ENCODE measurements at regions not wholly inside any gene's neighbourhood (a gene's known extent, or its start where the extent isn't known, plus 50 kb on each side); places are given as distances from the start of the nearest gene placed in this dataset.
A peak's percentile ranks its signal among the peaks of the same experiment; 100 is the strongest.

DNA sequence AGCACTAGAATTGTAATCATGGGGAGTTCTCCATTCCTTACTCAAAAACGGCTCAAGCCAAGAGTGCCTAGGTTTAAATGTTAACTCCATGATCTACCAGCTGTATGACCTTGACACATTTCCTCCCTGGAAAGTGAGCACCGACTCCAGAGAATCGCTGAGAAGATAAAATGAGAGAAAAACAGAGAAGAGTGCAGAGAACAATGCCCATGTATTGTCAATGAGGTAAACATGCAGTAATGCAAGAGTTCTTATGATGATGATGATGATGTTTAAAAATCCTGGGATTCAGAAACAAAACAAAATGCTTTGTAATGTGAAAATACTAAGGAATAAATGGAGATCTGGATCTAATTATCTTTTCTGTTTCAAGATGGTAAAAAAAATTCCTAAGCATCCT lies 64.8 kb upstream of the BEND6 start (continued):
- TF ChIP-seq, protein P1, sequence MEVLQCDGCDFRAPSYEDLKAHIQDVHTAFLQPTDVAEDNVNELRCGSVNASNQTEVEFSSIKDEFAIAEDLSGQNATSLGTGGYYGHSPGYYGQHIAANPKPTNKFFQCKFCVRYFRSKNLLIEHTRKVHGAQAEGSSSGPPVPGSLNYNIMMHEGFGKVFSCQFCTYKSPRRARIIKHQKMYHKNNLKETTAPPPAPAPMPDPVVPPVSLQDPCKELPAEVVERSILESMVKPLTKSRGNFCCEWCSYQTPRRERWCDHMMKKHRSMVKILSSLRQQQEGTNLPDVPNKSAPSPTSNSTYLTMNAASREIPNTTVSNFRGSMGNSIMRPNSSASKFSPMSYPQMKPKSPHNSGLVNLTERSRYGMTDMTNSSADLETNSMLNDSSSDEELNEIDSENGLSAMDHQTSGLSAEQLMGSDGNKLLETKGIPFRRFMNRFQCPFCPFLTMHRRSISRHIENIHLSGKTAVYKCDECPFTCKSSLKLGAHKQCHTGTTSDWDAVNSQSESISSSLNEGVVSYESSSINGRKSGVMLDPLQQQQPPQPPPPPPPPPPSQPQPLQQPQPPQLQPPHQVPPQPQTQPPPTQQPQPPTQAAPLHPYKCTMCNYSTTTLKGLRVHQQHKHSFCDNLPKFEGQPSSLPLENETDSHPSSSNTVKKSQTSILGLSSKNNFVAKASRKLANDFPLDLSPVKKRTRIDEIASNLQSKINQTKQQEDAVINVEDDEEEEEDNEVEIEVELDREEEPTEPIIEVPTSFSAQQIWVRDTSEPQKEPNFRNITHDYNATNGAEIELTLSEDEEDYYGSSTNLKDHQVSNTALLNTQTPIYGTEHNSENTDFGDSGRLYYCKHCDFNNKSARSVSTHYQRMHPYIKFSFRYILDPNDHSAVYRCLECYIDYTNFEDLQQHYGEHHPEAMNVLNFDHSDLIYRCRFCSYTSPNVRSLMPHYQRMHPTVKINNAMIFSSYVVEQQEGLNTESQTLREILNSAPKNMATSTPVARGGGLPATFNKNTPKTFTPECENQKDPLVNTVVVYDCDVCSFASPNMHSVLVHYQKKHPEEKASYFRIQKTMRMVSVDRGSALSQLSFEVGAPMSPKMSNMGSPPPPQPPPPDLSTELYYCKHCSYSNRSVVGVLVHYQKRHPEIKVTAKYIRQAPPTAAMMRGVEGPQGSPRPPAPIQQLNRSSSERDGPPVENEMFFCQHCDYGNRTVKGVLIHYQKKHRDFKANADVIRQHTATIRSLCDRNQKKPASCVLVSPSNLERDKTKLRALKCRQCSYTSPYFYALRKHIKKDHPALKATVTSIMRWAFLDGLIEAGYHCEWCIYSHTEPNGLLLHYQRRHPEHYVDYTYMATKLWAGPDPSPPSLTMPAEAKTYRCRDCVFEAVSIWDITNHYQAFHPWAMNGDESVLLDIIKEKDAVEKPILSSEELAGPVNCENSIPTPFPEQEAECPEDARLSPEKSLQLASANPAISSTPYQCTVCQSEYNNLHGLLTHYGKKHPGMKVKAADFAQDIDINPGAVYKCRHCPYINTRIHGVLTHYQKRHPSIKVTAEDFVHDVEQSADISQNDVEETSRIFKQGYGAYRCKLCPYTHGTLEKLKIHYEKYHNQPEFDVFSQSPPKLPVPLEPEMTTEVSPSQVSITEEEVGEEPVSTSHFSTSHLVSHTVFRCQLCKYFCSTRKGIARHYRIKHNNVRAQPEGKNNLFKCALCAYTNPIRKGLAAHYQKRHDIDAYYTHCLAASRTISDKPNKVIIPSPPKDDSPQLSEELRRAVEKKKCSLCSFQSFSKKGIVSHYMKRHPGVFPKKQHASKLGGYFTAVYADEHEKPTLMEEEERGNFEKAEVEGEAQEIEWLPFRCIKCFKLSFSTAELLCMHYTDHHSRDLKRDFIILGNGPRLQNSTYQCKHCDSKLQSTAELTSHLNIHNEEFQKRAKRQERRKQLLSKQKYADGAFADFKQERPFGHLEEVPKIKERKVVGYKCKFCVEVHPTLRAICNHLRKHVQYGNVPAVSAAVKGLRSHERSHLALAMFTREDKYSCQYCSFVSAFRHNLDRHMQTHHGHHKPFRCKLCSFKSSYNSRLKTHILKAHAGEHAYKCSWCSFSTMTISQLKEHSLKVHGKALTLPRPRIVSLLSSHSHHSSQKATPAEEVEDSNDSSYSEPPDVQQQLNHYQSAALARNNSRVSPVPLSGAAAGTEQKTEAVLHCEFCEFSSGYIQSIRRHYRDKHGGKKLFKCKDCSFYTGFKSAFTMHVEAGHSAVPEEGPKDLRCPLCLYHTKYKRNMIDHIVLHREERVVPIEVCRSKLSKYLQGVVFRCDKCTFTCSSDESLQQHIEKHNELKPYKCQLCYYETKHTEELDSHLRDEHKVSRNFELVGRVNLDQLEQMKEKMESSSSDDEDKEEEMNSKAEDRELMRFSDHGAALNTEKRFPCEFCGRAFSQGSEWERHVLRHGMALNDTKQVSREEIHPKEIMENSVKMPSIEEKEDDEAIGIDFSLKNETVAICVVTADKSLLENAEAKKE (CRISPR knock-in tag; IDR thresholded peaks at IDR 0.05): no peak
- TF ChIP-seq, protein P2, sequence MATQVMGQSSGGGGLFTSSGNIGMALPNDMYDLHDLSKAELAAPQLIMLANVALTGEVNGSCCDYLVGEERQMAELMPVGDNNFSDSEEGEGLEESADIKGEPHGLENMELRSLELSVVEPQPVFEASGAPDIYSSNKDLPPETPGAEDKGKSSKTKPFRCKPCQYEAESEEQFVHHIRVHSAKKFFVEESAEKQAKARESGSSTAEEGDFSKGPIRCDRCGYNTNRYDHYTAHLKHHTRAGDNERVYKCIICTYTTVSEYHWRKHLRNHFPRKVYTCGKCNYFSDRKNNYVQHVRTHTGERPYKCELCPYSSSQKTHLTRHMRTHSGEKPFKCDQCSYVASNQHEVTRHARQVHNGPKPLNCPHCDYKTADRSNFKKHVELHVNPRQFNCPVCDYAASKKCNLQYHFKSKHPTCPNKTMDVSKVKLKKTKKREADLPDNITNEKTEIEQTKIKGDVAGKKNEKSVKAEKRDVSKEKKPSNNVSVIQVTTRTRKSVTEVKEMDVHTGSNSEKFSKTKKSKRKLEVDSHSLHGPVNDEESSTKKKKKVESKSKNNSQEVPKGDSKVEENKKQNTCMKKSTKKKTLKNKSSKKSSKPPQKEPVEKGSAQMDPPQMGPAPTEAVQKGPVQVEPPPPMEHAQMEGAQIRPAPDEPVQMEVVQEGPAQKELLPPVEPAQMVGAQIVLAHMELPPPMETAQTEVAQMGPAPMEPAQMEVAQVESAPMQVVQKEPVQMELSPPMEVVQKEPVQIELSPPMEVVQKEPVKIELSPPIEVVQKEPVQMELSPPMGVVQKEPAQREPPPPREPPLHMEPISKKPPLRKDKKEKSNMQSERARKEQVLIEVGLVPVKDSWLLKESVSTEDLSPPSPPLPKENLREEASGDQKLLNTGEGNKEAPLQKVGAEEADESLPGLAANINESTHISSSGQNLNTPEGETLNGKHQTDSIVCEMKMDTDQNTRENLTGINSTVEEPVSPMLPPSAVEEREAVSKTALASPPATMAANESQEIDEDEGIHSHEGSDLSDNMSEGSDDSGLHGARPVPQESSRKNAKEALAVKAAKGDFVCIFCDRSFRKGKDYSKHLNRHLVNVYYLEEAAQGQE (IDR thresholded peaks at IDR 0.05; ENCODE audit: unreplicated experiment): no peak
- TF ChIP-seq, protein P3, sequence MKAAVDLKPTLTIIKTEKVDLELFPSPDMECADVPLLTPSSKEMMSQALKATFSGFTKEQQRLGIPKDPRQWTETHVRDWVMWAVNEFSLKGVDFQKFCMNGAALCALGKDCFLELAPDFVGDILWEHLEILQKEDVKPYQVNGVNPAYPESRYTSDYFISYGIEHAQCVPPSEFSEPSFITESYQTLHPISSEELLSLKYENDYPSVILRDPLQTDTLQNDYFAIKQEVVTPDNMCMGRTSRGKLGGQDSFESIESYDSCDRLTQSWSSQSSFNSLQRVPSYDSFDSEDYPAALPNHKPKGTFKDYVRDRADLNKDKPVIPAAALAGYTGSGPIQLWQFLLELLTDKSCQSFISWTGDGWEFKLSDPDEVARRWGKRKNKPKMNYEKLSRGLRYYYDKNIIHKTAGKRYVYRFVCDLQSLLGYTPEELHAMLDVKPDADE (IDR thresholded peaks at IDR 0.05): no peak

DNA sequence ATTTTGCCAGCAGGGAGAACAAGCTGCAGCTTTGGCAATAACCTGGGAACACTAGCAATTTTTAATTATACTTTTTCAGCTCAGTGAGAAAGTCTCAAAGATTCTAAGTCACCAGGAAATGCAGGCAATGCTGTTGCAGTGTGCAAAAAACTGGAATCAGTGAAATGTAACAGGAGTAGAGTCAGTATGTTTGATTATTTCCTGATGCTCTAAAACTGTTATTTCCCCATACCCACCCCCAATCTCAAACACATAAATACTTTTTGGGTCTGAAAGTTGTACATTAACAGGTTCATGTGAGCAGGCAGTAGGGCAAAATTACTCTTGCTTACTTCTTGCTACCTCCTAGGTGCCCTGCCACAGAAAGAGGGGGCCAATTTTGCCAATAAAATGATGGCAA lies 65.4 kb upstream of the BEND6 start:
- no peak overlapping the region for H3K4me3 ChIP-seq
- H3K4me1 Mint-ChIP-seq: peaks cover 2% of the 10 kb centered on the region; the same call in 2 of the 3 replicates
- H3K36me3 Mint-ChIP-seq (ENCODE audit: low read depth): peaks cover 8% of the 10 kb centered on the region
- H3K9me2 ChIP-seq (ENCODE audit: insufficient read depth): no peaks in the 10 kb centered on the region
- no peaks in the 10 kb centered on the region for H3F3A ChIP-seq (replicated peaks; ENCODE audit: low read depth)
- no peak overlapping the region for H3K27ac Mint-ChIP-seq
- H3K4me1 ChIP-seq (ENCODE audit: insufficient read depth): no peaks in the 10 kb centered on the region; the same call in none of the 2 replicates
- no peaks in the 10 kb centered on the region for H4K20me1 ChIP-seq (replicated peaks; ENCODE audit: insufficient read depth)
- H2AFZ ChIP-seq: no peak overlapping the region
- no peak for DNase-seq (ENCODE audit: low spot score)
- H3K27ac ChIP-seq (ENCODE audit: low read depth): 0 out of 2 replicates have a peak overlapping the region, but pooled peaks have one; percentile 5
- no peak overlapping the region for H3K4me2 ChIP-seq
- no peaks in the 10 kb centered on the region for H3K79me2 ChIP-seq (replicated peaks; ENCODE audit: insufficient read depth)
- H3K36me3 ChIP-seq (ENCODE audit: insufficient read depth): no peaks in the 10 kb centered on the region
- H3K9me3 Mint-ChIP-seq: peaks cover 8% of the 10 kb centered on the region
- no peak for ATAC-seq
- H3K27me3 Mint-ChIP-seq (ENCODE audit: insufficient read depth, low read depth, poor library complexity): peaks cover 6% of the 10 kb centered on the region
- no peak overlapping the region for H3K4me3 Mint-ChIP-seq
- H3K27me3 ChIP-seq (ENCODE audit: insufficient read depth): no peaks in the 10 kb centered on the region
- TF ChIP-seq ZNF114 (CRISPR knock-in tag; IDR thresholded peaks at IDR 0.05) (no peak), EZH2 (IDR thresholded peaks at IDR 0.05; ENCODE audit: low read depth, unreplicated experiment) (no peak)
- TF ChIP-seq, protein P4, sequence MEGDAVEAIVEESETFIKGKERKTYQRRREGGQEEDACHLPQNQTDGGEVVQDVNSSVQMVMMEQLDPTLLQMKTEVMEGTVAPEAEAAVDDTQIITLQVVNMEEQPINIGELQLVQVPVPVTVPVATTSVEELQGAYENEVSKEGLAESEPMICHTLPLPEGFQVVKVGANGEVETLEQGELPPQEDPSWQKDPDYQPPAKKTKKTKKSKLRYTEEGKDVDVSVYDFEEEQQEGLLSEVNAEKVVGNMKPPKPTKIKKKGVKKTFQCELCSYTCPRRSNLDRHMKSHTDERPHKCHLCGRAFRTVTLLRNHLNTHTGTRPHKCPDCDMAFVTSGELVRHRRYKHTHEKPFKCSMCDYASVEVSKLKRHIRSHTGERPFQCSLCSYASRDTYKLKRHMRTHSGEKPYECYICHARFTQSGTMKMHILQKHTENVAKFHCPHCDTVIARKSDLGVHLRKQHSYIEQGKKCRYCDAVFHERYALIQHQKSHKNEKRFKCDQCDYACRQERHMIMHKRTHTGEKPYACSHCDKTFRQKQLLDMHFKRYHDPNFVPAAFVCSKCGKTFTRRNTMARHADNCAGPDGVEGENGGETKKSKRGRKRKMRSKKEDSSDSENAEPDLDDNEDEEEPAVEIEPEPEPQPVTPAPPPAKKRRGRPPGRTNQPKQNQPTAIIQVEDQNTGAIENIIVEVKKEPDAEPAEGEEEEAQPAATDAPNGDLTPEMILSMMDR (conservative IDR thresholded peaks at IDR 0.05; ENCODE audit: low read depth in 2 of 2): no peak

Measured in GM23338 (cell line).